ENCODE measurements at regions not wholly inside any gene's neighbourhood (a gene's known extent, or its start where the extent isn't known, plus 50 kb on each side); places are given as distances from the start of the nearest gene placed in this dataset.

DNA sequence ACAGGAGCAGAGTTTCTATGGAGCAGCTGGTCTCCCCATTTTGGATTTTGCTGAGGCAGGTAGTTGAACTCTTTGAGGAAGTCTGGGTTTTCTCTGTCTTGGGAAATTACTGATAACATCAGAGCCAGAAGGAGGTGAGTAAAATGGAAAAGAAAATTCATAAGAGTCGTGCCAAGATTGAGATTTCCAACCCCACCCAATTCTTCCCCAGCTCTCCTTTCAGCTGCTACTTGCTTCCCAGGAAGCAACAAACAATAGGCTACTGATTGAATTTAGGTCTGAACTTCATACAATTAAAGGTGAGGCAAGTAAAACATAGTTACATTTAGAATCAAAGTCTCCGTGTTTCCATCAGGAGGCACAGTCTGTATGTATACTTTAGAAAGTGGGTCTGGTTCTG lies 54.6 kb upstream of the EOLA2 start:
- DNase-seq: no peak
- TF ChIP-seq GATA1 (IDR thresholded peaks at IDR 0.05; ENCODE audit: low read depth, low read length): no peak
- TF ChIP-seq POLR2A (IDR thresholded peaks at IDR 0.05; ENCODE audit: low read length): no peak

DNA sequence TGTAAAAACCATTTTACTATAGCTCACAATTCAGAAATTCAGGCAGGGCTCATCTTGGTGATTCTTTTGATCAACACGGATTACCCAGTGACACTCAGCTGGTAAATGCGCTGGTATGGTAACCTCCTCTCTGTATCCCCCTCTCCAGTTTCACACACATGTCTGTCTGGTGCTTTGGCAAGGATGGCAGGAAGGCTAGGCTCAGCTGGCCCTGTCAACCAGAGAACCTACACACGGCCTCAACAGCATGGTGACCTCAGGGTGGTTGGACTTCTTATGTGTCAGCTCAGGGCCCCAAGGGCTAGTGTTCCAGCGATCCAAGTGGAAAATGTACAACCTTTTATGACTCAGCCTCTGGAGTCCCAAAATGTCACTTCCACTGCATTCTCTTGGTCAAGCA lies 55.7 kb upstream of the EOLA2 start:
- no peak for DNase-seq
- TF ChIP-seq GATA1 (IDR thresholded peaks at IDR 0.05; ENCODE audit: low read depth, low read length): no peak
- no peak for TF ChIP-seq POLR2A (IDR thresholded peaks at IDR 0.05; ENCODE audit: low read length)

GRCh38 chrX:149996515-149996914 lies 58.2 kb upstream of the EOLA2 start:
- TF ChIP-seq GATA1 (IDR thresholded peaks at IDR 0.05; ENCODE audit: low read depth, low read length): no peak
- TF ChIP-seq POLR2A (IDR thresholded peaks at IDR 0.05; ENCODE audit: low read length): no peak
- DNase-seq: no peak

DNA sequence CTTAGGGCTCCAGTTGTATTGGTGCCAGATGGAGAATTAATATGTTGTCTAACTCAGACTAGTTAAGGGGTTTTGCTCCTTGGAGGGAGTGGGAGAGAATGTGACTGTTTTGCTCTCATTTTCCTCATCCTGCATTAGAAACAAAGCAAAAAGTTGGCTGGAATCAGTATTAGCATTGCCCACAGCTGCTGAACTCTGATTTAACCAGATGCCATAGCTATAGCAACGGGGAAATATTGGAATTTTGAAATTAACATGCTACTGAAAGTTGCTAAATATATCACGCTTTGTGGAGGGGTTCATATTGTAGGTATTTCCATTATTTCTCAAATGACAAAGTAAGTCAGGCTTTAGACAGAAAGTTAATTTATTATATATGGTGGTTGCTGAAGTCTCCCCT lies 66.7 kb upstream of the EOLA2 start:
- no peak for DNase-seq

DNA sequence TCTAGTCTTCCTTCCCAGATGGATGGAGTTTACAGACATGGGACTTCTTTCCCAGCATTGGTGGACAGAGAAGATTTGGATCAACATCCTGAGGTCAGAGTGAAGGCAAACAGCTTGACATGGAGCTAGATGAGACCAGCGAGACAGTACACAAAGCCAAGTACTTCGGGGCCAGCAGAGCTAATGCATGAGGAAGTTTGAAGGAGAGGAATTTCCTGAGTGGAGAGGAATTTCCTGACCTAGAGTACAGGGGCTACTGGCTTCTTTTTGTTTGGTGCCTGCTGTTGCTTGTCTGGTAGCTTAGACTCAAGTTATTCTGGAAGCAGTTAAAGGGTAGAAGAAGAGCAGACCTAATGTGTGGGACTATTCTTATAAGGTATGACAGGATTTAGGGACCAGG lies 69.1 kb upstream of the EOLA2 start:
- no peak for DNase-seq
- no peak for TF ChIP-seq GATA1 (IDR thresholded peaks at IDR 0.05; ENCODE audit: low read depth, low read length)
- no peak for TF ChIP-seq POLR2A (IDR thresholded peaks at IDR 0.05; ENCODE audit: low read length)

More for the DNA sequence above, 66.7 kb upstream of the EOLA2 start:
- no peak for TF ChIP-seq POLR2A (IDR thresholded peaks at IDR 0.05; ENCODE audit: low read length)
- no peak for TF ChIP-seq GATA1 (IDR thresholded peaks at IDR 0.05; ENCODE audit: low read depth, low read length)

DNA sequence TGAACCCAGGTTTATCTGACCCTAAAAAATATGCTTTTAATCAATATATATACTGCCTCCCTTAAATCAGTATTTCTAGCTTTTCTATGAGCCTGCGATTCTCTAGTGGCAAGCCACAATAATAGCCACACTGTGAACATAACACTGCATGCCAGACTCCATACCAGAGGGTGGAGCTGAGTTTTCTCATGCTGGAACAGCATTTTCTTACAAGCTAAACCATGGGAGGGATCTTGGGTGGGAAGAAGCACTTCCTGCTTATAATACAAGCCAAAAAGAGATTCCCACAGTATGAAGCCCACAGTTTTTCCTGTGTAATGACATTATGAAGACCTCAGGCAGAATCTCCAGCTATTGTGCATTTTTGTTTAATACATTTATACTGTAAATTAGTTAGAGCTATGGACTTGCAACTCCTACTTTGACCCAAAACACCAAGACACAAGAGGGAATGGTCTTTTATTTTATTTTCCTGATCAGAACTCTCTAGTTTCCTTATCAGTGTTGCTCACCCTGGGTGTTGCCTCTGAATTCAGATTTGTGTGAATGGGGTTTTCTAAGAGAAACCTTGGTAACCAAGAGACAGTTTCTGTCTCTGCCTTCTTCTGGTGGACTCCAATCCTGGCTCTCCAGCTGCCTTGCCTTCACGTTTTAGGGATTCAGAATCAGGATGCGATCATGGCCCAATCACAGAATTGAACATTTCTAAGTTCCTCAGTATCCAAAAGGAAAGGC lies 74.5 kb upstream of the EOLA2 start:
- no peak for TF ChIP-seq POLR2A (IDR thresholded peaks at IDR 0.05; ENCODE audit: low read length)
- DNase-seq: no peak

- no peak for DNase-seq
- TF ChIP-seq POLR2A (IDR thresholded peaks at IDR 0.05; ENCODE audit: low read length) (no peak), GATA1 (IDR thresholded peaks at IDR 0.05; ENCODE audit: low read depth, low read length) (no peak)
These were observed 76.2 kb upstream of the EOLA2 start for GRCh38 chrX:150014525-150014924.

DNA sequence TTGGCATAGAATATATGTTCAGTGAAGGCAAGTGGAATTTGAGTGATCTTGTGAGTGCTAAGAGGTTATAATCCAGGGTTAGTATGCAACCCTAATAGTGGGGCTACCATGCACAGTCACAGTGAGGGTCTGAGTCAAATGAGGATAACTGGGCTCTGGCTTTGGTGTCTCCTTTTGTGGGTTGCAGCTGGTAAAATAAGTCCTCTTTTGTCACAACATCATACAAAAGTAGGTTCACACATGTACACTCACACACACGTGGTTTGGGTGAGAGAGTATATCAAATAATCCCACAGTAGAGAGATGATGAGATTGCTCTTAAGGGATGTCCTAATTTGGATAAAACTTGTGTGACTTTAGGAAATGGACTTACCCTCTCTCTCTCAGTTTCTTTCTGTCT lies 79.6 kb upstream of the EOLA2 start:
- DNase-seq: no peak
- no peak for TF ChIP-seq GATA1 (IDR thresholded peaks at IDR 0.05; ENCODE audit: low read depth, low read length)
- no peak for TF ChIP-seq POLR2A (IDR thresholded peaks at IDR 0.05; ENCODE audit: low read length)

DNA sequence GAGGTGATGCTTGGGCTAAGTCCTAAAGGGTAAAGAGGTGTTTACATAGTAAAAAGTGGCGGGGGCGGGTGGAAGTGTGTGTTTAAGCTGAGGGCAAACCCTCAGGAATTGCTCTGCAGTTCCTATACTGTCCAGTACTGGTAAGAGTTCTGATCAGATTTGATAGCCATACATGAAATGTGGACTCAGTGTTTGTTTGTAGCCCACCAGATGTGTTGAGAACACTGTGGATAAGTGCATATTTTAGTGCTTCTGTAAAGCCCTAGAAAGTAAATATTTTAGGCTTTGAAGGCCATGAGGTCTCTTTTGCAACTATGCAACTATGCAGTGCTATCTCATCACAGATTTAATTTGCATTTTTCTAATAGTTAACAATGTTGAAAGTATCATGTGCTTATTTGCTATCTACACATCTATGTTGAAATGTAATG lies 80.7 kb upstream of the EOLA2 start:
- TF ChIP-seq GATA1 (IDR thresholded peaks at IDR 0.05; ENCODE audit: low read depth, low read length) (no peak), POLR2A (IDR thresholded peaks at IDR 0.05; ENCODE audit: low read length) (no peak)
- no peak for DNase-seq

DNA sequence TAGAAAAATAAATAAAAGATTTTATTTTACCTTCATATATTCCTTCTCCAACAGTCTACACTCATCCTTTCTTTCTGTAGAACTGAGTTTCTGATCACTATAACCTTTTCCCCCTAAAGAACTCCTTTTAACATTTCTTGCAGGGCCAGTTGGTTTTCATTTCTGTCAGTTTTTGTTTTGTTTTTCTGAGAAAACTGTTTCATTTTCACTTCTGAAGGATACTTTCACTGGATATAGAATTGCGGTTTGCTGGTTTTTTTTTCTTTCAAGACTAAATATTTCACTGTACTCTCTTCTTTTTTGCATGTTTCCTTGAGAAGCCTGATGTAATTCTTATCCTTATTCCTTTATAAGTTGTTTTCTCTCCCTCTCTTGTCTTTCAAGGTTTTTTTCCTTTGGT lies 90.4 kb upstream of the EOLA2 start:
- TF ChIP-seq POLR2A (IDR thresholded peaks at IDR 0.05; ENCODE audit: low read length) (no peak), GATA1 (IDR thresholded peaks at IDR 0.05; ENCODE audit: low read depth, low read length) (no peak)

DNA sequence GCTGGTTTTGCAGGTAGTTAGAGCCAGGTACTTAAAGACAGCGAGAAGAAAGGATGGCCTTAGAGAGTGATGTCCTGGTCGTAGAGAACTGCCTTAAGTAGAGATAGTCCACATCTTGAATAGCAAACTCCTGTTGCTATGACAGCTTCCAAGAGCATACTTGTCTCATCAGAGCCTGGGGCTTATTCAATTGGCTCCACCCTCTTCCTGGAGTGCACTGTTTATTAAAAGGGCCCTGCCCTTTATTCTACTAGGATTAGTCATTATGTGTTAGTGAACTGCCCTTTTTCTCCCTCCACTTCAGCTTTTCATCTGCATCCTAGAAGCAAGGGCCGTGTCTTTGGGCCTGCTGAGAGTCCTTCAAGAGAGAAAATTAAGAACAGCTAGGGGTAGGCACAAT lies 94.5 kb upstream of the EOLA2 start:
- DNase-seq: no peak
- TF ChIP-seq GATA1 (IDR thresholded peaks at IDR 0.05; ENCODE audit: low read depth, low read length) (no peak), POLR2A (IDR thresholded peaks at IDR 0.05; ENCODE audit: low read length) (no peak)

More for the DNA sequence above, 90.4 kb upstream of the EOLA2 start:
- no peak for DNase-seq

GRCh38 chrX:150034788-150035187 lies 96.5 kb upstream of the EOLA2 start:
- DNase-seq: no peak
- TF ChIP-seq POLR2A (IDR thresholded peaks at IDR 0.05; ENCODE audit: low read length) (no peak), GATA1 (IDR thresholded peaks at IDR 0.05; ENCODE audit: low read depth, low read length) (no peak)

- TF ChIP-seq GATA1 (IDR thresholded peaks at IDR 0.05; ENCODE audit: low read depth, low read length) (no peak), POLR2A (IDR thresholded peaks at IDR 0.05; ENCODE audit: low read length) (no peak)
- DNase-seq: no peak
These were observed 97.2 kb upstream of the EOLA2 start for GRCh38 chrX:150035531-150035930.

DNA sequence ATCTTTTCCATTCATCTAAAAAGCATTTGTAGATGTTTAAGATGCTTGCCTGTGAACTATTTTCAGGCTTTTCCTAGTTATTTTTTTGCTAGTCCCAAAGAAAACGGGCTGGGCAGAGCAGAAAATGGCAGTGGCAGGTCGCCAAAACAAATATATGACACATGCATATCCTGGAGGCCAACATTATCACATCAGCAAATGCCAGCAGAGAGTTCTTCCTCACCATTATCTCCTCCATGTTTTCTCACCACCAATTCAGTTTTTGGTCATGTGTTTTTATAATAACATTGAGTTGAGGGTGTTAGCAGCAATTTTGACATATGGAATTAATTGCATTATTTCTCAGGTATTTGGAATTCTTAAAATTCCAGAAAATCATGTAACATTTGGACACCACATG lies 97.9 kb upstream of the EOLA2 start:
- no peak for DNase-seq
- TF ChIP-seq POLR2A (IDR thresholded peaks at IDR 0.05; ENCODE audit: low read length) (no peak), GATA1 (IDR thresholded peaks at IDR 0.05; ENCODE audit: low read depth, low read length) (no peak)

GRCh38 chrX:150036641-150037040 lies 98.3 kb upstream of the EOLA2 start:
- no peak for DNase-seq
- TF ChIP-seq POLR2A (IDR thresholded peaks at IDR 0.05; ENCODE audit: low read length): no peak
- no peak for TF ChIP-seq GATA1 (IDR thresholded peaks at IDR 0.05; ENCODE audit: low read depth, low read length)

Measured in erythroblast (primary cell).